HG02884 (cell line): ENCODE measurements at regions not wholly inside any gene's neighbourhood (a gene's known extent, or its start where the extent isn't known, plus 50 kb on each side); places are given as distances from the start of the nearest gene placed in this dataset.

Experiments
- ATAC-seq: cut with Tn5 transposase; IDR thresholded peaks from one replicate; pipeline ENCODE4 v1.9.1; 2021; ENCODE audit warnings: mild to moderate bottlenecking, moderate library complexity; ENCODE audit not compliant: unreplicated experiment

GRCh38 chr5:68734781-68735180 is 359.0 kb upstream of the SLC30A5 start:
- no peak for ATAC-seq

- no peak for ATAC-seq
Observed at GRCh38 chr5:68738236-68738635, 355.6 kb upstream of the SLC30A5 start.

- no peak for ATAC-seq
Observed at GRCh38 chr5:68738841-68739240, 355.0 kb upstream of the SLC30A5 start.

- ATAC-seq = peak; percentile 62
Observed at GRCh38 chr5:68739752-68740151, 354.1 kb upstream of the SLC30A5 start.

GRCh38 chr5:68740226-68740910 is 353.4 kb upstream of the SLC30A5 start:
- peak; percentile 60 for ATAC-seq

GRCh38 chr5:68744206-68744605 is 349.6 kb upstream of the SLC30A5 start:
- ATAC-seq = no peak

GRCh38 chr5:68745448-68745847 is 348.4 kb upstream of the SLC30A5 start:
- no peak for ATAC-seq

- no peak for ATAC-seq
Observed at GRCh38 chr5:68746220-68746619, 347.6 kb upstream of the SLC30A5 start.

GRCh38 chr5:68746643-68747420 is 347.0 kb upstream of the SLC30A5 start:
- ATAC-seq = no peak

- ATAC-seq = no peak
Observed at GRCh38 chr5:68747521-68747920, 346.3 kb upstream of the SLC30A5 start.

- ATAC-seq = no peak
Observed at GRCh38 chr5:68748101-68748500, 345.7 kb upstream of the SLC30A5 start.

GRCh38 chr5:68749077-68749476 is 344.7 kb upstream of the SLC30A5 start:
- ATAC-seq = no peak

GRCh38 chr5:68749631-68750030 is 344.2 kb upstream of the SLC30A5 start:
- ATAC-seq = no peak

- ATAC-seq = no peak
Observed at GRCh38 chr5:68751661-68752060, 342.2 kb upstream of the SLC30A5 start.

GRCh38 chr5:68754536-68754935 is 339.3 kb upstream of the SLC30A5 start:
- no peak for ATAC-seq

- no peak for ATAC-seq
Observed at GRCh38 chr5:68755293-68755692, 338.5 kb upstream of the SLC30A5 start.

GRCh38 chr5:68757006-68757405 is 336.8 kb upstream of the SLC30A5 start:
- no peak for ATAC-seq

GRCh38 chr5:68757626-68758212 is 336.1 kb upstream of the SLC30A5 start:
- no peak for ATAC-seq

GRCh38 chr5:68759593-68759992 is 334.2 kb upstream of the SLC30A5 start:
- no peak for ATAC-seq

- no peak for ATAC-seq
Observed at GRCh38 chr5:68762201-68762600, 331.6 kb upstream of the SLC30A5 start.

- no peak for ATAC-seq
Observed at GRCh38 chr5:68766952-68767464, 326.8 kb upstream of the SLC30A5 start.

- no peak for ATAC-seq
Observed at GRCh38 chr5:68770551-68770950, 323.3 kb upstream of the SLC30A5 start.
